SK-N-SH treated with all-trans-retinoic acid at 6 μM for 48 hours (cell line): ENCODE measurements at regions not wholly inside any gene's neighbourhood (a gene's known extent, or its start where the extent isn't known, plus 50 kb on each side); places are given as distances from the start of the nearest gene placed in this dataset.
"Not testable (repeated sequence)": the region's sequence is repeated elsewhere in the genome, so short reads cannot be mapped to it uniquely, and the experiment has no call there.

Experiments used
- ARNTL ChIP-seq: fragments of 450-650 bp; formaldehyde crosslinking; IDR thresholded peaks from 2 replicates; pipeline ENCODE4 v1.5.0; 2020; ENCODE audit warnings: low read depth, mild to moderate bottlenecking, moderate library complexity, borderline replicate concordance
- BACH2 ChIP-seq: fragments of 250-450 bp; sonication (Bioruptor Pico); IDR thresholded peaks from 2 replicates; pipeline ENCODE4 v1.9.0; 2021; ENCODE audit warnings: mild to moderate bottlenecking, borderline replicate concordance
- GLIS3 ChIP-seq: fragments of 250-450 bp; sonication (Bioruptor Pico); IDR thresholded peaks from 2 replicates; pipeline ENCODE4 v1.5.0; 2020; ENCODE audit warnings: mild to moderate bottlenecking, moderate library complexity
- RARB ChIP-seq: fragments of 250-450 bp; sonication (Bioruptor Pico); IDR thresholded peaks from 2 replicates; pipeline ENCODE4 v1.8.0; 2021; ENCODE audit warnings: mild to moderate bottlenecking, moderate library complexity
- TCF4 ChIP-seq: fragments of 250-450 bp; sonication (Bioruptor Pico); IDR thresholded peaks from 2 replicates; pipeline ENCODE4 v1.8.0; 2021; ENCODE audit warnings: mild to moderate bottlenecking, moderate library complexity, borderline replicate concordance
- TOX ChIP-seq: fragments of 250-450 bp; sonication (Bioruptor Pico); IDR thresholded peaks from 2 replicates; pipeline ENCODE4 v1.8.0; 2021; ENCODE audit warnings: mild to moderate bottlenecking, moderate library complexity, borderline replicate concordance
- ZC3H10 ChIP-seq: fragments of 250-450 bp; sonication (Bioruptor Pico); IDR thresholded peaks from 2 replicates; pipeline ENCODE4 v1.5.1; 2021; ENCODE audit warnings: mild to moderate bottlenecking, moderate library complexity
- ZFP3 ChIP-seq: fragments of 250-450 bp; sonication (Bioruptor Pico); IDR thresholded peaks from 2 replicates; pipeline ENCODE4 v1.5.0; 2020; ENCODE audit warnings: mild to moderate bottlenecking, moderate library complexity
- ZFP30 ChIP-seq: fragments of 450-650 bp; formaldehyde crosslinking; IDR thresholded peaks from 2 replicates; pipeline ENCODE4 v1.5.0; 2022; ENCODE audit warnings: mild to moderate bottlenecking, moderate library complexity
- TF ChIP-seq, protein P1 (sequence below): fragments of 250-450 bp; sonication (Bioruptor Pico); IDR thresholded peaks from 2 replicates; pipeline ENCODE4 v1.5.1; 2021; ENCODE audit warnings: mild to moderate bottlenecking, moderate library complexity
- TF ChIP-seq, protein P2 (sequence below): fragments of 250-450 bp; sonication (Bioruptor Pico); IDR thresholded peaks from 2 replicates; pipeline ENCODE4 v1.8.0; 2020; ENCODE audit warnings: mild to moderate bottlenecking, moderate library complexity, borderline replicate concordance

DNA sequence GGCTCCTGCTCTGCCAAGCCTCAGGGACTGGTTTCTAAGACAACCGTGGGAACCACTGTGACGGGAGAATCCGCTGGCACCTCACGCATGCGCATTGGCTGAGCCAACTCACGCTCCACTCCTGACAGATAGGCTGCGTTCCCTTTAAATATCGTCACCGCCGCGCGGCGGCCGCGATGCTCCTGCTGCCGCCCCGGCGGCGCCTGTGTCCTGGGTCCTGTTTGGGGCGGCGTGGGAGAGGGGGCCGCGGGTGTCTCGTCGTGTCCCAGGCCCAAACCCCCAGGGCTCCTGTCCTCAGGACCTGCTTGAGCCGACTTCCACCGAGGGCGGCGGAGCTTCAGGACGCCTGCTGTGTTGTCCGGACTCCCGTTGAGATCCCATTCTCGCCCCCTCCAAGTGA lies 684.8 kb upstream of the TPTE start:
- TF ChIP-seq, protein P1, sequence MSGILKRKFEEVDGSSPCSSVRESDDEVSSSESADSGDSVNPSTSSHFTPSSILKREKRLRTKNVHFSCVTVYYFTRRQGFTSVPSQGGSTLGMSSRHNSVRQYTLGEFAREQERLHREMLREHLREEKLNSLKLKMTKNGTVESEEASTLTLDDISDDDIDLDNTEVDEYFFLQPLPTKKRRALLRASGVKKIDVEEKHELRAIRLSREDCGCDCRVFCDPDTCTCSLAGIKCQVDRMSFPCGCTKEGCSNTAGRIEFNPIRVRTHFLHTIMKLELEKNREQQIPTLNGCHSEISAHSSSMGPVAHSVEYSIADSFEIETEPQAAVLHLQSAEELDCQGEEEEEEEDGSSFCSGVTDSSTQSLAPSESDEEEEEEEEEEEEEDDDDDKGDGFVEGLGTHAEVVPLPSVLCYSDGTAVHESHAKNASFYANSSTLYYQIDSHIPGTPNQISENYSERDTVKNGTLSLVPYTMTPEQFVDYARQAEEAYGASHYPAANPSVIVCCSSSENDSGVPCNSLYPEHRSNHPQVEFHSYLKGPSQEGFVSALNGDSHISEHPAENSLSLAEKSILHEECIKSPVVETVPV (CRISPR knock-in tag) = not testable (repeated sequence)
- not testable (repeated sequence) for TF ChIP-seq ZC3H10; BACH2 (CRISPR knock-in tag); ARNTL; RARB (CRISPR knock-in tag); TOX (CRISPR knock-in tag); GLIS3 (CRISPR knock-in tag); ZFP3 (CRISPR knock-in tag); ZFP30 (CRISPR knock-in tag); TCF4
- TF ChIP-seq, protein P2, sequence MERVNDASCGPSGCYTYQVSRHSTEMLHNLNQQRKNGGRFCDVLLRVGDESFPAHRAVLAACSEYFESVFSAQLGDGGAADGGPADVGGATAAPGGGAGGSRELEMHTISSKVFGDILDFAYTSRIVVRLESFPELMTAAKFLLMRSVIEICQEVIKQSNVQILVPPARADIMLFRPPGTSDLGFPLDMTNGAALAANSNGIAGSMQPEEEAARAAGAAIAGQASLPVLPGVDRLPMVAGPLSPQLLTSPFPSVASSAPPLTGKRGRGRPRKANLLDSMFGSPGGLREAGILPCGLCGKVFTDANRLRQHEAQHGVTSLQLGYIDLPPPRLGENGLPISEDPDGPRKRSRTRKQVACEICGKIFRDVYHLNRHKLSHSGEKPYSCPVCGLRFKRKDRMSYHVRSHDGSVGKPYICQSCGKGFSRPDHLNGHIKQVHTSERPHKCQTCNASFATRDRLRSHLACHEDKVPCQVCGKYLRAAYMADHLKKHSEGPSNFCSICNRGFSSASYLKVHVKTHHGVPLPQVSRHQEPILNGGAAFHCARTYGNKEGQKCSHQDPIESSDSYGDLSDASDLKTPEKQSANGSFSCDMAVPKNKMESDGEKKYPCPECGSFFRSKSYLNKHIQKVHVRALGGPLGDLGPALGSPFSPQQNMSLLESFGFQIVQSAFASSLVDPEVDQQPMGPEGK (CRISPR knock-in tag) = not testable (repeated sequence)
